ENCODE measurements at regions not wholly inside any gene's neighbourhood (a gene's known extent, or its start where the extent isn't known, plus 50 kb on each side); places are given as distances from the start of the nearest gene placed in this dataset.
"Not testable (repeated sequence)": the region's sequence is repeated elsewhere in the genome, so short reads cannot be mapped to it uniquely, and the experiment has no call there.

- no peak for DNase-seq
Observed at GRCh38 chr20:1810572-1810925, 84.7 kb upstream of the SIRPA start.

DNA sequence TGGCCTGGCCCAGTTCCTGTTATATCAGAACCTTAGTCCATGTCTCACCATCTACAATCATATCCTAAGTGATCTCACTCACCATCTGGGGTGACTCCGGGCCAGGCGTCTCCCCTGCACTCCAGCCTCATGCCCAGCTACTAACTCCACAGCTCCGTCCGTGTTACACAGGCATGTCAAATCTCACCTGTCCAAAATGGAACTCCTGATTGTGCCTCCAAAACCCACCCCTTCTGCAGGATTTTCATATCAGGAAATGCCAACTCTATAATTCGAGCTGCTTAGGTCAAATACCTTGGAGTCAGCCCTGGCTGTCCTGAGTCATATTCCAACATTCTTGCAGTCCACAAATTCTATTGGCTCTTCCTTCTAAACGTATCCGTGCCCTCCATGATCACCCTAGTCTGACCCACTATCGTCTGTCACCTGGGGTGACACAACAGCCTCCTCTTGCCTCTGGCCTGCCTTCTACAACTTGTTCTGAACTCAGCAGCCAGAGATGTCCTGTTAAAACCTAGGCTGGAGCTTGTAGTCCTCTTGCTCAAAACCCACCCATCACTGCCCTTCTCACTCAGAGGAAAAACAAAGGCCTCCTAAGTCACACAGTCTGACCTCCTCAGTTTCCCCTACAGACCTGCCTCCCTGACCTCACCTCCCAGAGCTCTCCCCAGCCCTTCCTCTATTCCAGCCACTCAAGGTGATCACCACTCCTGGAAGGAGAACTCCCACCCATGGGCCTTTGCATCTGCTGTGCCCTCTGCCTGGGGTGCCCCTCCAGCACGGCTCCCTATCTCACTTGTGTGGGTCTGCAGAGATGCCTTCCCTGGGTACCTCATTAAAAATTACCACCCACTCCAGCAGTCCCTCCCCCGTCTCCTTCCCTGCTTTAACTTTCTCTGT is 85.3 kb upstream of the SIRPA start:
- no peak for DNase-seq

GRCh38 chr20:1809131-1809572 is 86.1 kb upstream of the SIRPA start:
- DNase-seq, result no peak

DNA sequence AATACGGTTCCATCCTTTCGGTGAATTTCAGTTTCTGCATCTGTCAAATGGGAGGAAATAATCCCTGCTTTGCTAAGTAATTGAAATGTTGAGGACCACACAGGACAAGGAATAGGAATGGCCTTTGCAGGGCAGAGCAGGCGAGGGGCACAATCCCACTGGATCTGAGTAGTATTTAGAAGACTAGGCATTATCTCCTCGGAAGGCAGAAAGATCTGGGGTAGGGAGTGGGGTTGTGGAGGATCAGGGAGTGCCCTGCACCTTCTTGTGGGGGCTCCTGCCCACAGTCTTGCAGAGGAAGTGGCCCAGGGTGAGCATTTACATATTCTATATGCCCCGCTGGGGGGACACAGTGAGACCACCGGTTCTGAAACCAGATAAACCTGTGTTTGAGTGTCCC is 87.1 kb upstream of the SIRPA start:
- no peak for DNase-seq

GRCh38 chr20:1807394-1807793 is 87.8 kb upstream of the SIRPA start:
- no peak for DNase-seq

- DNase-seq, result no peak
Observed at GRCh38 chr20:1806456-1806855, 88.8 kb upstream of the SIRPA start.

- no peak for DNase-seq
Observed at GRCh38 chr20:1805816-1806215, 89.4 kb upstream of the SIRPA start.

- no peak for DNase-seq
Observed at GRCh38 chr20:1805161-1805581, 90.0 kb upstream of the SIRPA start.

GRCh38 chr20:1804554-1804956 is 90.7 kb upstream of the SIRPA start:
- no peak for DNase-seq

- no peak for DNase-seq
Observed at GRCh38 chr20:1803932-1804501, 91.2 kb upstream of the SIRPA start.

DNA sequence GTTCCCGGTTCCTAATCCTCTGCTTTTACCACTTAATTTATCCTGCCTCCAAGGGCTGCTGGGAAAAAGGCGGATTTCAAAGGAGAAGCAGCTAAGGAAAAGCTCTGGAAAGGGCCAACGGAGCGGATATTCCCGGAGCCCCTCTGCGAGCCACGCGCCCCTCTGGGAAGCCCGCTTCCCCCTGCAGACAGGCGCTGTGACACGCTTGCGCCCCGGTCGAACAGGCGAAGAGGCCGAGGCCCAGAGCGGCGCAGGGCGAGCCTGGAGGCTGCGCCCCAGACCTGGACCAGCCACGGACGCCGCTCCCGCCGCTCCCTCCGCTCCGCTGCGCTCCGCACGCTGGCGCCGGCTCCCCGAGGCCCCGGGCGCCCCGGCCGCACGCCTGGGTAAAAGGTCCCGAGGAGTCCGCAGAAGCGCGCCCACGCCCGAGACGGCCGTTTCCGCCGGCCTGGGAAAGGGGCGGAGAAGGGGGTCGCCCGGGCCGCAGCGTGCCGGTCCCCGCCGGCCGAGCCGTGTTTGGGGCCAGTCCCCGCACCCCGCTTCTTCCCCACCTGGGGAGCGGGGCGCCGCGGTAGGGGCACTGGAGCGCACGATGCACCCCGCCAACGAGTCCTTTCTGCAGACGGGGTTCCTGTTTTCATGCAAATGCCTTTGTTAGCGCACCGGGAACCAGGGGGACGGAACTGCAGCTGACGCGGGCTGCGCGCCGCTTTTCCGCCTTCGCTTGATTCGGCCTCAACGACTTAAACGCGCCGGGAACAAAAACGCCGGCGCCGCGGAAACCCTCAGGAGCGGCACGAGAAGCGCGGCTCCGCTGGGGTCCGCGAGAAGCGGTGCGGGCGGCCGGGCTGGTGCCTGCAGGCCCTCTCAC is 91.9 kb upstream of the SIRPA start:
- no peak for DNase-seq

GRCh38 chr20:1802385-1803060 is 92.7 kb upstream of the SIRPA start:
- DNase-seq, result peak; percentile 34

GRCh38 chr20:1801929-1802306 is 93.3 kb upstream of the SIRPA start:
- no peak for DNase-seq

GRCh38 chr20:1801225-1801928 is 93.8 kb upstream of the SIRPA start:
- no peak for DNase-seq

DNA sequence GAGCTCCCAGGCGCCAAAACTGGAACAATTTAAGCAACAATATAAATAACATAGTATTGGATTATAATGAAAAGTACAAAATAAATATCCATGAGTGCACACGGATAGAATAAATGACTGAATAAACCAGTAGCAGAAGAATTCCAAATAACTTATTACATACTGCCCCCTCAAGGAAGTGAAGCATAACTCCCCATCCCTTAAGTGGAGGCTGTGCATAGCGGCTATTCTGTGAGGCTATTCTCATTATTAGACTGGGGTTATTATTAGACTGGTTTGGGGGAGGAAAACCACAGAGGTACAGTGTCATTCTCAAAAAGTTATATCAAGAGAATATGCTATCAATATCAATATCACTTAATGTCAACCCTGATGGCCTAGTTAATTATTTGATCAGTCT is 94.4 kb upstream of the SIRPA start:
- DNase-seq, result no peak

DNA sequence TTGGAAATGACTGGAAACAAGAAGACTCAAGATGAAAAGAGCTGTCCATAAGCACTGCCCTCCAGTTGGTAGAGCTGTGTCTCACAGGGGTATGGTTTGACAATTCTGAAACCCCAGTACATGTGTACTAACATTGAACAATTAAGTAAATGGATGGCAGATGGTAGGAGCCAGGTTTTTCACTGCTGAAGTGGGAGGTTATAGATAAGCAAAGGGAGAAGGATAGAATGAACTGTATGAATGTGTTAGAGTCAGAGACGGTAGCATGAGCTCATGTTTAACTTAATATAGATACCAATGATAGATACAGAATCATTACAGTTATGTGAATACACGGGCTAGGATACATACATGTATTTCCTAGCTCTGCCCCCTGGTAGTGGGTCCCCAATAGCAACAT is 95.0 kb upstream of the SIRPA start:
- DNase-seq, result no peak

DNA sequence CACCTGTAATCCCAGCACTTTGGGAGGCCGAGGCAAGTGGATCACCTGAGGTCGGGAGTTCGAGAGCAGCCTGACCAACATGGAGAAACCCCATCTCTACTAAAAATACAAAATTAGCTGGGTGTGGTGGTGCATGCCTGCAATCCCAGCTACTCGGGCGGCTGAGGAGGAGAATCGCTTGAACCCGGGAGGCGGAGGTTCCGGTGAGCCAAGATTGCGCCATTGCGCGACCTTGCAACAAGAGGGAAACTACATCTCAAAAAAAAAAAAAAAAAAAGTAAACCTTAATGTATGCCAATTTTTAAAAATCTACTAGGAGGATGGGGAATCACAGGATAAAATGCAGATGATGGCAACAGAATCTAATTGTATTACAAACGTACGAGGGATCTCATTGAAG is 95.5 kb upstream of the SIRPA start:
- DNase-seq, result not testable (repeated sequence)

DNA sequence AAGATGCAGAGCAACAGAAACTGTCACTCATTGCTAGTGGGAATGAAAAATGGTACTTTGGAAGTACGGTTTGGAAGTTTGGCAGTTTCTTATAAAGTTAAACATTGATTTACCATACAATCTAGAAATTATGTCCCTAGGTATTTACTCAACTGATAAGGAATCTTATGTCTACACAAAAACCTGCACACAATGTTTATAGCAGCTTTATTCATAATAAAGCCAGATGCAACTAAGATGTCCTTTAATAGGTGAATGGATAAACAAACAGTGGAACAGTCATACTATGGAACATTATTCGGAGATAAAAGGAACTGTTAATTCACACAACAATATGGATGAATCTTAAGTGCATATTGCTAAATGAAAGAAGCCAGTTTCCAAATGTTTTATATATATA is 96.2 kb upstream of the SIRPA start:
- no peak for DNase-seq

DNA sequence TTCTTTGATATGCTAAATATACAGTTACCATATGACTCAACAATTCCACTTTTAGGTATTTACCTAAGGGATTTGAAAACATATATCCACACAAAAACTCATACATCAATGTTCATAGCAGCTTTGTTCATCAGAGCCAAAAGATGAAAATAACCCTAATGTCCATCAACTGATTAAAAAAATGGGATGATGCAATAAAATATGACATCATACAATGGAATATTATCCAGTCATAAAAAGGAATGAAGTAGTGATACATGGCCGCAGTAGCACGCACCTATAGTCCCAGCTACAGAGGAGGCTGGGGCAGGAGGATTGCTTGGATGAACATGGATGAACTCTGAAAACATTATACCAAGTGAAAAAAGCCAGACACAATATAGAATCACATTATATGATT is 101.4 kb upstream of the SIRPA start:
- no peak for DNase-seq

DNA sequence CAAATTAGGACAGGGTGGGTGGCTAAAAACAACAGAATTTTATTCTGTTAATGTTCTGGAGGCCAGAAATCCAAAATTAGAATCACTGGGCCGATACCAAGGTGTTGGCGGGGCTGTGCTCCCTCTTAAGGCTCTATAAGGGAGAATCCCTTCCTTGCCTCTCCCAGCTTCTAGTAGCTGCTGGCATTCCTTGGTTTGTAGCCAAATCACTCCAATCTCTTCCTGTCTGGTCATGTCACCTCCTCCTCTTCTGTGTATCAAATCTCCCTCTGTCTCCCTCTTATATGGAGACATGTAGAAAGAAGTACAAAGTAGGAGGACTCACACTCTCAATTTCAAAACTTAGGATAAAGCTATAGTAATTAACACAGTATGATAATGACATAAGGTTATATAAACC is 102.9 kb upstream of the SIRPA start:
- DNase-seq, result no peak

DNA sequence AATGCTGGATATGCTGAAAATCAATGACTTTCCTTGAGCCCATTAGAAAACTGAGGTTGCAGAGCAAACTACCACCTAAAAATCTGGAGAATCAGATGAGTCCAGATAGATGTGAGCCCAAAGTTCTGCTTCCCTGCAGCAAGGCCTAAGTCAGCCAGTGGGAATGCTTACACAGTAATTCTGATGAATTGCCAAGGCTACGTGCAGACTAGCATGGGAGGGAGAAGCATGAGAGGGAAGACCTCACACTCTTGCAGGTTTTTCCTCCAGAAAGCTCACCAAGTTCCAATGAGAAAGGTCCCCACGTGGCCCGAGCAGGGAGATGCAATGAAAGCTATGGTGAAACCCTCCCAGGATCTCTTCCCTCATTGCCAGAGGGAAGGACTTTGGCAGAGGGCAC is 104.8 kb upstream of the SIRPA start:
- no peak for DNase-seq

GRCh38 chr20:1788044-1788443 is 107.2 kb upstream of the SIRPA start:
- DNase-seq, result no peak

- DNase-seq, result no peak
Observed at GRCh38 chr20:1786486-1786885, 108.7 kb upstream of the SIRPA start.

All from stimulated activated CD4-positive, alpha-beta T cell treated with anti-CD3 and anti-CD28 coated beads, Interleukin-12 subunit alpha, Interleukin-12 subunit beta, amount 100 ng/mL, for 4 hours (primary cell).